Neural cell (in vitro differentiated cells): ENCODE measurements at regions not wholly inside any gene's neighbourhood (a gene's known extent, or its start where the extent isn't known, plus 50 kb on each side); places are given as distances from the start of the nearest gene placed in this dataset.

ENCODE experiments used
- CTCF ChIP-seq: fragments of 450-650 bp; IDR thresholded peaks from 2 replicates; pipeline ENCODE4 v1.5.1; 2014; ENCODE audit warnings: antibody characterized with exemption, mild to moderate bottlenecking, moderate library complexity; ENCODE audit not compliant: poor library complexity, severe bottlenecking
- EZH2 ChIP-seq: fragments of 200-600, 300-800 bp; shearing (Covaris generic), sonication (generic); IDR thresholded peaks from 2 replicates; pipeline ENCODE4 v1.6.1; 2014; ENCODE audit warnings: antibody characterized with exemption, low read length, borderline replicate concordance, mild to moderate bottlenecking; ENCODE audit not compliant: insufficient read depth, poor library complexity, severe bottlenecking
- POLR2AphosphoS5 ChIP-seq: IDR thresholded peaks from 2 replicates; pipeline ENCODE4 v1.6.1; 2012
- RAD21 ChIP-seq: fragments of 450-650 bp; conservative IDR thresholded peaks from 2 replicates; pipeline ENCODE4 v1.6.1; 2014; ENCODE audit warnings: antibody characterized with exemption, mild to moderate bottlenecking, moderate library complexity
- SMC3 ChIP-seq: fragments of 450-650 bp; conservative IDR thresholded peaks from 2 replicates; pipeline ENCODE4 v1.6.1; 2014; ENCODE audit warnings: antibody characterized with exemption, mild to moderate bottlenecking, moderate library complexity; ENCODE audit not compliant: poor library complexity

GRCh38 chr18:75874401-75875089 is 447.0 kb upstream of the SMIM21 start:
- no peak for TF ChIP-seq CTCF
- TF ChIP-seq POLR2AphosphoS5: no peak
- no peak for TF ChIP-seq EZH2
- no peak for TF ChIP-seq RAD21
- no peak for TF ChIP-seq SMC3
